Right cardiac atrium (tissue), 5 donors: ENCODE measurements at regions not wholly inside any gene's neighbourhood (a gene's known extent, or its start where the extent isn't known, plus 50 kb on each side); places are given as distances from the start of the nearest gene placed in this dataset.

Experiments used
- ATAC-seq, 2 donors: fragments of 200-7000 bp; cut with Tn5 transposase; one replicate each; pipeline versions ENCODE4 v1.8.0 to v1.9.1; 2020; ENCODE audit warnings: moderate library complexity in 2 of 2, mild to moderate bottlenecking in 1 of 2
- DNase-seq, 3 donors: peaks; one replicate each; pipeline ENCODE4 v3.0.0-alpha.2; 2020
- H3K27ac ChIP-seq: one replicate; pipeline ENCODE4 v1.5.1; 2013; ENCODE audit warnings: mild to moderate bottlenecking, low read length, control low read depth, moderate library complexity
- H3K27me3 ChIP-seq: one replicate; pipeline ENCODE4 v1.6.1; 2013; ENCODE audit not compliant: control insufficient read depth, insufficient read depth
- H3K4me1 ChIP-seq: one replicate; pipeline ENCODE4 v1.6.1; 2013; ENCODE audit warnings: low read length; ENCODE audit not compliant: control insufficient read depth, insufficient read depth
- H3K4me3 ChIP-seq: one replicate; pipeline ENCODE4 v1.5.1; 2013; ENCODE audit warnings: low read length, control low read depth
- H3K9me3 ChIP-seq: one replicate; pipeline ENCODE4 v1.6.1; 2013; ENCODE audit warnings: low read length; ENCODE audit not compliant: control insufficient read depth
- WGBS: extraction: QIAGEN DNeasy Blood & Tissue Kit; methylation state at CpG from one replicate; pipeline ENCODE4 v1.1.7; 2013; 5-methylcytosine and 5-hydroxymethylcytosine counted together
- intact Hi-C, 4 donors: fragments of 100-400 bp; cut with DNase I; formaldehyde crosslinking; loops; one replicate each; pipeline versions ENCODE4 v1.11.0 to v1.14.0; 2022 to 2023
- donor health status: healthy with polysubstance abuse.
- donor health status: DM: no; HTN: yes; CAD: no.
- donor health status: DM: no; HTN: no; CAD: no.
- donor health status: DM: no; HTN: yes; CAD: no; lungs with severe emphysema.
- donor health status: DM: yes; HTN: yes; CAD: no.

- intact Hi-C loops, result no loop called here
Observed at GRCh38 chr16:73483076-73483791, 435.3 kb upstream of the ZFHX3 start.

GRCh38 chr16:73482310-73482709 is 434.4 kb upstream of the ZFHX3 start:
- WGBS, result 85% methylated on average over 6 of the region's 6 CpGs
- H3K9me3 ChIP-seq, result no peaks in the 10 kb centered on the region
- no peak for DNase-seq
- no peak for ATAC-seq
- H3K27ac ChIP-seq, result no peak overlapping the region
- intact Hi-C loops, result no loop called here
- no peak overlapping the region for H3K4me3 ChIP-seq
- H3K27me3 ChIP-seq, result peaks cover 3% of the 10 kb centered on the region
- H3K4me1 ChIP-seq, result no peaks in the 10 kb centered on the region

More at GRCh38 chr16:73483076-73483791, 435.3 kb upstream of the ZFHX3 start:
- H3K27ac ChIP-seq, result no peak overlapping the region
- no peak for DNase-seq
- no peaks in the 10 kb centered on the region for H3K9me3 ChIP-seq
- H3K4me3 ChIP-seq, result no peak overlapping the region
- WGBS, result 26% methylated on average over 30 of the region's 30 CpGs
- peaks cover 3% of the 10 kb centered on the region for H3K27me3 ChIP-seq
- ATAC-seq, result no peak
- H3K4me1 ChIP-seq, result no peaks in the 10 kb centered on the region

- intact Hi-C loops, result no loop called here
- Histone ChIP-seq H3K4me3 (no peak overlapping the region), H3K9me3 (no peaks in the 10 kb centered on the region), H3K27ac (no peak overlapping the region), H3K4me1 (no peaks in the 10 kb centered on the region), H3K27me3 (peaks cover 3% of the 10 kb centered on the region)
- ATAC-seq (no peak), DNase-seq (no peak)
- 49% methylated on average over 2 of the region's 2 CpGs for WGBS
Observed at GRCh38 chr16:73480381-73480780, 432.5 kb upstream of the ZFHX3 start.

GRCh38 chr16:73473713-73474112 is 425.8 kb upstream of the ZFHX3 start:
- 56% methylated on average over 3 of the region's 3 CpGs for WGBS

GRCh38 chr16:73464834-73465233 is 416.9 kb upstream of the ZFHX3 start:
- Histone ChIP-seq H3K4me3 (no peak overlapping the region), H3K9me3 (no peaks in the 10 kb centered on the region), H3K27me3 (no peaks in the 10 kb centered on the region), H3K27ac (no peak overlapping the region), H3K4me1 (no peaks in the 10 kb centered on the region)
- DNase-seq (no peak), ATAC-seq (no peak)
- intact Hi-C loops, result no loop called here
- WGBS, result 89% methylated on average over 11 of the region's 11 CpGs

More at GRCh38 chr16:73473713-73474112, 425.8 kb upstream of the ZFHX3 start:
- no peaks in the 10 kb centered on the region for H3K27me3 ChIP-seq
- no peak overlapping the region for H3K4me3 ChIP-seq
- intact Hi-C loops, result no loop called here
- H3K4me1 ChIP-seq, result no peaks in the 10 kb centered on the region
- no peak overlapping the region for H3K27ac ChIP-seq
- ATAC-seq (no peak), DNase-seq (no peak)
- no peaks in the 10 kb centered on the region for H3K9me3 ChIP-seq

- Histone ChIP-seq H3K27me3 (no peaks in the 10 kb centered on the region), H3K27ac (no peak overlapping the region), H3K4me1 (no peaks in the 10 kb centered on the region), H3K4me3 (no peak overlapping the region), H3K9me3 (no peaks in the 10 kb centered on the region)
- intact Hi-C loops, result no loop called here
- DNase-seq (no peak), ATAC-seq (no peak)
- whole genome bisulfite sequencing, result 87% methylated on average over 5 of the region's 5 CpGs
Observed at GRCh38 chr16:73459586-73459985, 411.7 kb upstream of the ZFHX3 start.

GRCh38 chr16:73457851-73458250 is 409.9 kb upstream of the ZFHX3 start:
- no peak for ATAC-seq
- no peaks in the 10 kb centered on the region for H3K27me3 ChIP-seq
- no peak overlapping the region for H3K4me3 ChIP-seq
- 100% methylated on average over 1 of the region's 1 CpG for whole genome bisulfite sequencing
- intact Hi-C loops, result no loop called here
- H3K27ac ChIP-seq, result no peak overlapping the region
- H3K4me1 ChIP-seq, result no peaks in the 10 kb centered on the region
- no peak for DNase-seq
- no peaks in the 10 kb centered on the region for H3K9me3 ChIP-seq

GRCh38 chr16:73448970-73449369 is 401.0 kb upstream of the ZFHX3 start:
- H3K4me1 ChIP-seq, result no peaks in the 10 kb centered on the region
- H3K27me3 ChIP-seq, result no peaks in the 10 kb centered on the region
- ATAC-seq (no peak), DNase-seq (no peak)
- H3K27ac ChIP-seq, result no peak overlapping the region
- H3K4me3 ChIP-seq, result no peak overlapping the region
- whole genome bisulfite sequencing, result 86% methylated on average over 3 of the region's 3 CpGs
- intact Hi-C loops, result no loop called here
- H3K9me3 ChIP-seq, result peaks cover 1% of the 10 kb centered on the region

- intact Hi-C loops, result no loop called here
- 79% methylated on average over 2 of the region's 2 CpGs for WGBS
- H3K27ac ChIP-seq, result no peak overlapping the region
- peaks cover 1% of the 10 kb centered on the region for H3K9me3 ChIP-seq
- no peaks in the 10 kb centered on the region for H3K27me3 ChIP-seq
- no peak overlapping the region for H3K4me3 ChIP-seq
- DNase-seq, result no peak
- no peak for ATAC-seq
- H3K4me1 ChIP-seq, result no peaks in the 10 kb centered on the region
Observed at GRCh38 chr16:73447846-73448245, 399.9 kb upstream of the ZFHX3 start.

- ATAC-seq (no peak), DNase-seq (no peak)
- Histone ChIP-seq H3K27me3 (peaks cover 4% of the 10 kb centered on the region), H3K9me3 (no peaks in the 10 kb centered on the region), H3K27ac (no peak overlapping the region), H3K4me1 (no peaks in the 10 kb centered on the region), H3K4me3 (no peak overlapping the region)
- intact Hi-C loops, result no loop called here
- WGBS, result 88% methylated on average over 5 of the region's 5 CpGs
Observed at GRCh38 chr16:73434621-73435020, 386.7 kb upstream of the ZFHX3 start.

- 69% methylated on average over 16 of the region's 16 CpGs for WGBS
- intact Hi-C loops, result no loop called here
Observed at GRCh38 chr16:73433731-73434307, 385.9 kb upstream of the ZFHX3 start.

More at GRCh38 chr16:73433731-73434307, 385.9 kb upstream of the ZFHX3 start:
- Histone ChIP-seq H3K9me3 (no peaks in the 10 kb centered on the region), H3K4me1 (no peaks in the 10 kb centered on the region), H3K4me3 (no peak overlapping the region), H3K27ac (no peak overlapping the region), H3K27me3 (peaks cover under 1% of the 10 kb centered on the region)
- no peak for ATAC-seq
- no peak for DNase-seq
